Muscle of arm (tissue), 1 donor: ENCODE measurements at regions not wholly inside any gene's neighbourhood (a gene's known extent, or its start where the extent isn't known, plus 50 kb on each side); places are given as distances from the start of the nearest gene placed in this dataset.
"Not testable (repeated sequence)": the region's sequence is repeated elsewhere in the genome, so short reads cannot be mapped to it uniquely, and the experiment has no call there.

Experiments
- DNase-seq: peaks from one replicate; pipeline ENCODE4 v3.0.0-alpha.2; 2013

GRCh38 chr13:68666774-68667397 is 1436.8 kb upstream of the PCDH9 start:
- no peak for DNase-seq

GRCh38 chr13:68645814-68646213 is 1415.7 kb upstream of the PCDH9 start:
- DNase-seq, result no peak

GRCh38 chr13:68644611-68645010 is 1414.5 kb upstream of the PCDH9 start:
- DNase-seq, result no peak

- DNase-seq, result no peak
Measured at GRCh38 chr13:68636784-68637183, 1406.6 kb upstream of the PCDH9 start.

- DNase-seq, result no peak
Measured at GRCh38 chr13:68628994-68629393, 1398.9 kb upstream of the PCDH9 start.

- no peak for DNase-seq
Measured at GRCh38 chr13:68627379-68627778, 1397.2 kb upstream of the PCDH9 start.

GRCh38 chr13:68616600-68617222 is 1386.6 kb upstream of the PCDH9 start:
- no peak for DNase-seq

- DNase-seq, result no peak
Measured at GRCh38 chr13:68609661-68610060, 1379.5 kb upstream of the PCDH9 start.

GRCh38 chr13:68608147-68608546 is 1378.0 kb upstream of the PCDH9 start:
- DNase-seq, result no peak

GRCh38 chr13:68597641-68598040 is 1367.5 kb upstream of the PCDH9 start:
- DNase-seq, result no peak

- no peak for DNase-seq
Measured at GRCh38 chr13:68588623-68589022, 1358.5 kb upstream of the PCDH9 start.

GRCh38 chr13:68584776-68585175 is 1354.6 kb upstream of the PCDH9 start:
- no peak for DNase-seq

- DNase-seq, result no peak
Measured at GRCh38 chr13:68574053-68574452, 1343.9 kb upstream of the PCDH9 start.

- DNase-seq, result no peak
Measured at GRCh38 chr13:68551701-68552522, 1321.8 kb upstream of the PCDH9 start.

GRCh38 chr13:68550330-68550729 is 1320.2 kb upstream of the PCDH9 start:
- DNase-seq, result no peak

GRCh38 chr13:68540244-68540643 is 1310.1 kb upstream of the PCDH9 start:
- DNase-seq, result no peak

- DNase-seq, result no peak
Measured at GRCh38 chr13:68535329-68535728, 1305.2 kb upstream of the PCDH9 start.

GRCh38 chr13:68527167-68527566 is 1297.0 kb upstream of the PCDH9 start:
- not testable (repeated sequence) for DNase-seq

GRCh38 chr13:68523838-68524424 is 1293.8 kb upstream of the PCDH9 start:
- no peak for DNase-seq

GRCh38 chr13:68522184-68522583 is 1292.0 kb upstream of the PCDH9 start:
- no peak for DNase-seq

- DNase-seq, result no peak
Measured at GRCh38 chr13:68509734-68510621, 1279.8 kb upstream of the PCDH9 start.
